NCI-H2171 (cell line): ENCODE measurements at regions not wholly inside any gene's neighbourhood (a gene's known extent, or its start where the extent isn't known, plus 50 kb on each side); places are given as distances from the start of the nearest gene placed in this dataset.
"Not testable (repeated sequence)": the region's sequence is repeated elsewhere in the genome, so short reads cannot be mapped to it uniquely, and the experiment has no call there.

ENCODE experiments used
- DNase-seq: peaks from one replicate; lab custom pipeline; 2025; lab: John Stamatoyannopoulos, UW

DNA sequence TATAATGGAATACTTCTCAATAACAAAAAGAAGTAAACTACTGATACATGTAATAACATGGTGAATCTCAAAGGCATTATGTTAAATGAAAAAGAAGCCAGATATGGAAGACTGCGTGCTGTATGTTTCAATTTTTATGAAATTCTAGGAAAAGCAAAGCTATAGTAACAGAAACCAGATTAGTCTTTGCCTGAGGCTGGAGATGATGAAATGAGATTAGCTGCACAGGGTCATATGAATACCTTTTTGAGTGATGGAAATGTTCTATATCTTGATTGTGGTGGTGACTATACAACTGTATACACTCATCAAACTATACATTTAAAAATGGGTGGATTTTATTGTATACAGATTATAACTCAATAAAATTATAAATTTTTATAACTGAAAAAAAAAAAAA, 113.5 kb downstream of the TMEM30B start:
- no peak for DNase-seq

DNA sequence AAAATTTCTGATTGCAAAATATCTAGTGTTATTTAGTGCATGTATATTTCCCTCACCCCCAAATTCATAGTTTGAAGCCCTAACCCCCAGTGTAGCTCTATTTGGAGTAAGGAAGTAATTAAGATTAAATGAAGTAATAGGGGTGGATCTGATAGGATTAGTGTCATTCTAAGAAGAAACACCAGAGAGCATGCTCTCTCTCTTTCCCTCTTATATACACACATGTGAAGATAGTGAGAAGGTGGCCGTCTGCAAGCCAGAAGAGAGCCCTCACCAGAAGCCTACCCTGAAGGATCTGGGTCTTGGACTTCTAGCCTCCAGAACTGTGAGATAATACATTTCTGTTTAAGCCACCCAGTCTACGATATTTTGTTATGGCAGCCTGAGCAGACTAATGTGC, 120.3 kb downstream of the TMEM30B start:
- DNase-seq, result no peak

DNA sequence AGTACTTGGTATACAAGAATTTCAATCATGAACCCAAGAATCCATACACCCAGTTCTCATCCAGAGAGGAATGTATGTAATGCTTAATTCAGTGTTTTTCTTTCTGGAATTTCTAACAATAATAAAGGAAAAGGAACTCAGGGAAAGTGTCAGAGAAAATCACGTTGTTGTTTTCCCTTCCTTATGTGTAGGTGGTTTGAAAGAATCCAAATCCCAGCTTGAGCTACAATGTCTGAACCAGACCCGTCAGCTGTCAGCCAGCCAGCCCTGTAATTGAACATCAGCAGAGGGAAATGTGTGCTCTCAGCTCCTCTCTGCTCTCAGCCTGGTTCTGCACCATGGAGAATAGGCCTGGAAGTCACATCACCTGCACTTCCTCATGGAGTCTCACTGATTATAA, 126.5 kb downstream of the TMEM30B start:
- DNase-seq, result no peak

DNA sequence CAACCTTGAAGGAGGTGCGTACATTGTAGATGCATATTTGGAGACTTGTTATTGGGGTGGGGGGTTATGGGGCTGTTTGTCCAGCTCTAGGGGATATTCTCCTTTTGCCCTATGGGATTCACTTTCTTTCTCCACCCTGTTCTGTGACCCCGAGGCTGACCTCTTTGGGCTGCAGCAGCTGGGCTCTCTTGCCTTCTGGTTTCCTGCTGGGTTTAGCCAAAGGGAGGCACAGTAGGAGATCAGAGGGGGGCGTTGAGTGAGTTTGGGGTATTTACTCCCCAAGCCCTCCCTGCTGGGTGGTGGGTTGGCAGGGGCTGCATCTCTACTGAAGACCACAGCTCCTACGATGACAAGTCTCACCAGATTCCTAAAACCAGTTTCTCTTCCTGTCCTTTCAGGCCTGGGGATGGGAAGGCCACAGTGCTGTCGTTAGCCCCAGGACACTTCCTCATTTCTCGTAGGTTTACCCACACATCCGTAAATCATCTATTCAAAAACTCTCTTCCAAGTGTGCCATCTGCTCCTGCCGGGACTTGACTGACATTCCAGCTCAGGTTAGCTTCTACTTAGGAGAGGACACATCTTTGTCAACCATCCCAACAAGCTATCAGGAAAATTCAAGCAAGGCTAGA, 127.1 kb downstream of the TMEM30B start:
- DNase-seq, result no peak

DNA sequence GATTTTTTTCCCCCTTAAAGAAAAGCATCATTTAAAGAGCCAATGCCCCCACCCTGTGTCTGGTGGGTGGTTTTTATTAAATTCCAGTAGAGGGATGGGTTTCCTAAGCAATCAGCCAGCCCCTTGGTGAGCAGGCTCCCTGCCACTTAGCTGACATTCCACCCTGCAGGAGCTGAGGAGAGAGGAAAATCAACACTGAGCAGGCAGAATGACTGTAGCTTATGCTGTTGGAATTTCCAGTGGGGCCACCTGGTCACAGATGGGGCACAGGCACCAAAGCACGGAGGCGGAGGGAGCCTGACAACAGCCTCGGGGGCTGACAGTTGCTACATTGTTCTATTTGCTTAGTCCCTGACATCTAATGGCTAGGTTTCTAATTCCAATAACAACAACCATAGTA, 127.7 kb downstream of the TMEM30B start:
- peak; percentile 83 for DNase-seq

DNA sequence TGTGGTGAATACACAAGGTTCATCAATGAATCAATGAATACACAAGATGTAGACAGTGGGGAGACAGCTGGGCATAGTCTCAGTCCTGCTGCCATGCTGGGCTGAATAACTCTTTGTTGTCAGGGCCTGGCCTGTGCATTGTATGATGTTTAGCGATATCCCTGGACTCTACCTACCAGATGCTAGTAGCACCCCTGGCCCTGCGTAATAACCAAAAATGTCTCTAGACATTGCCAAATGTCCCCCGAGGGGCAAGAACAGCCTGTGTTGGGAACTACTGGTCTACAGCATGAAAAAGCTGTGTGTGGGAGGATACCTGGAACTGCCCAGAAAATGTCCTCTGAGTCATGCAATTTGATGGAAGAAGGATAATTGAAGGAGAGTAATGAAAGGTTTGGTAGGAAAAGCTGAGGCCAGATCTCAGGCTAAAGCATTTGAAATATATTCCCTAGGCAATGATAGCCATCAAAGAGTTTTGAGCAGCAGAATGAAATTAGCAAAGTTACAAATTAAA, 128.2 kb downstream of the TMEM30B start:
- no peak for DNase-seq

DNA sequence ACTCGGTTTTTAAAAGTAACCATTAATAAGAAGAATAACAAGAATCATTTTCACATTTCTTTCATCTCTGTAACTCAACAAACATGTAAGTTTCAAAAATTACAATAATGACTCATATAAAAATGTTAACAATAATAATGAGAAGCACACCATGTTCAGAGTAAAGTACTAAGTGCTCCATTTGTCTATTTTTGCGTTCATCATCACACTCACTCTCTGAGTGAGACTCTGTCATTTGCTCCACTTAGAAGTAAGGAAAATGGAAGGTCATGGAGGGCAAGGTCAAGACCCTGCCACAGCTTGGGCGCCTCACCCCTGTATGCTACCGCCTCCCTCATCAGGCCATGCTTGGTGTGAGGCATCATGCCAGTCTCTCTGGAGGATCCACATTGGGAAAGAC, 129.9 kb downstream of the TMEM30B start:
- DNase-seq, result no peak

DNA sequence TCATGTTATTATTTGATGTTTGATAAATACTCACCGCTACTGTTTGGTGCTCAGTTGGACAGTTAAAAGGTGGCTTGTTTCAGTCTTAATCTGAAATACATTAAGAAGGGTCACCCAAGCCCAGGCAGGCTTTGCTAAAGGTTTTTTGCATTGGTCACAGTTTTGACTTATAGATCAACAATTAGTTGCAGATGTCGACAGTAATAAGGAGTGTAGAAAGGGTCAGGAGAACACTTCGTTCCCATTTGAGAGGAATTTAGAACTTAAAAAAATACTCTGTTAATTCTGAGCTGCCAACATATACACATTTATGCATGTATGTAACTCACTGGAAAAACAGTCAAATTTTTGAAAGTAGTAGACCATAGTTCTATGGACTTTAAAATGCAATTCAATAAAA, 130.3 kb downstream of the TMEM30B start:
- no peak for DNase-seq

DNA sequence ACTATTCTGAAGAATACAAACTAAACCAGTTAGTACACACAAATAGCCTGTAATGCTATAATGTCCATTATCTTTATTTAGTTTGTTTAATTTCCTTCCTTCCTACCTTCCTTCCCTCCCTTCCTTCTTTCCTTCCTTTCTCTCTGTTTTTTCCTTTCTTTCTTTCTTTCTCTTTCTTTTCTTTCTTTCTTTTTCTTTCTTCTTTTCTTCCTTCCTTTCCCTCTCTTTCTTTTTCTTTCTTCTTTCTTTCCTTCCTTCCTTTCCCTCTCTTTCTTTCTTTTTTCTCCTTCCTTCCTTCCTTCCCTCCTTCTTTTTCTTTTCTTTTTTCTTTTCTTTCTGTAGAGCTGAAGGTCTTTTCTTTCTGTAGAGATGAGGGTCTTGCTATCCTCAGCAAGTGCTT, 131.2 kb downstream of the TMEM30B start:
- no peak for DNase-seq

DNA sequence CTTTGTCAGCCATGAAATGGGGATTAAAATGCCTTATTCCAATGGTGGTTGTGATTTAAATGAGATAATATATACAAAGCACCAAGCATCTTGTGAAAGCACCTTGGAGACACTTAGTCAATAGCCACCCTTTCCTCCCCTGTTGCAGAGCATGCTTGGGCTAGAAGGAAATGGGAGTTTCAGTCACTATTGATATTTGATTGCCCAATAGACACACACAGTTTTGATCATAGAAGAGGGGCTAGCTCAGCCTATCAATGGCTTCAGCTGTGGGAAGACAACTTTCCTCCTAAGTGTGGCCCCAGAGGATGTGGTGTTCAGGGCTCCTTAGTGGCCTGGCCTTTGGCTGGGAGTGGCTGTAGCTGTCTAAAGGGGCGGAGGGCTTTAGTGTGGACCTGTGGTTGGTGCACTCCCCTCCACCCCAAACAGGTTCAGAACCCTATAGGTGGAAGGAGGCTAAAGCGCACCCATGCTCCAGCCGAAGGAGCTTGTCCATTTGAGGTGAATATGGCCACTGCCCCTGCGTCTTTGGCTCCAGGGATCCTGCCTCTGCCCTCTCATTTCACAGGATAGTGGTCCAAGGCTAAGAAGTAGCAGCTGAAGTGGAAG, 132.3 kb downstream of the TMEM30B start:
- no peak for DNase-seq

DNA sequence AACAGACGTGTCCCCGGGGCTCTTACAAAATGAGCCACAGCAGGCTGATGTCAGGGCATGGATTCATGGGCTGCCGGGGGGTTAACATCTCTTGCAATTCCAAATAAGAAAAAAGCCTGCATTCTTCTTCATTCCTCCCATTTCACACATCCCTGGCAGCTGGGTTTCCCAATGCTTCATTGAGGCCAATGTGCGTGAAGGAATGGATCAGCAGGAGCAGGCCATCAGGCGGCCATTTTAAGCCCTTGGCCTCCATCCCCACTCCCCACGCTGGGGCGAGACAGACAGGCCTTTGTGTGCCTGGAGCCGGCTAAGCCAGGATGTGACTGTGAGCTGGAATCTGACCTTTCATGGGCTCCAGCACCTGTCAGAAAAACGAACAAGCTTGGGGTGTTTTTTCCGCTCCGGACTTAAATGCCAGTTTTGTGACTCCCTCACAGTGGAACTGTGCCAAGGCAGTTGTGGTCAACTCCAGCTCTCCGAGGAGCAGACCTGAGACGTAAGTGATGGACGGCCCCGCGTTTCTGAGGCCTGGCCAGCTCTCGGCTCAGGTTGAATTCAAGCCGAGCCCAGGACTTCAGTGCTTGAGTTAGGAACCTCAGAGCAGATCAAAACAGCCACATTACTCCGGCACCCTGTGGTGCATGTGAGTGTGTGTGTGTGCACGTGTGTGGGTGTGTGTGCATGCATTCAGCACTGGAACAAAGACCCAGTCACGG, 133.1 kb downstream of the TMEM30B start:
- no peak for DNase-seq

DNA sequence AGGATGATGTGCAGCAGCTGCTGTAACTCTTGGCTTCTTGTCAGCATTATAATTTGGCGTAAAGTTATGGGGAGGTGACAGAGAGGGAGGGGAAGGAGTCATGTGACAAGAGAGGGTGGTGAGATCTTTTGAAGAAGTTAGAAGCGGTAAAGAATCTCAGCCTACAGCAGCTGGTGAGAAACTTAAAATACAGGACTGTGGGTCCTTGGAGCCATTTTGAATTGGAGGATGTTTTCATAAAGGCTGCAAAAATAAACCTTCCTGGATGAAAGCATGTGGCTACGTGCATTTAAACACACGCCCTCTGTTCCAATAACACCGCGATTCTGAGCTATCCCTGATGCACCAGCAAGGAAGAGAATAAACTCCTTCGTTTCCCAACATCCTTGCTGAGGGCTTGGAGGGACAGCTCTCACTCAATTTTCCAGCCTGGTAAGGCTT, 133.7 kb downstream of the TMEM30B start:
- peak; percentile 12 for DNase-seq

DNA sequence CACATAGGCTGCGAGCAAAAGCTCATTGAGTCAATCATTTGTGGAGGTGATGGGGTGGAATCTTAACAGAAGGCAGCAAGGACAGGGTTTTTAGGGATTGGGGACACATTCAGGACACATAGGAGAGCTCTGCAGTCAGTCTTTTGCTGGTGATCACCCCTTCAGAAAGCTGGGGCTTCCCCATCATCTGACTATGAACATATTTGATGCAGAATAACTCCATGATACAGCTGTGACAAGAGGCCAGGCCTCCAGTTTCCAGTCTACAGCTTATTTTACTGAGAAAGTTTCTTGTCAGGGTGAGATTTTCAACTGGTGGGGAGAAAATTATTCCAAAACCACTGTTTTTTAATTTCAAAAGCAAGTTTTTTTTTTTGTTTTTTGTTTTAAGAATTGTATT, 134.2 kb downstream of the TMEM30B start:
- no peak for DNase-seq

DNA sequence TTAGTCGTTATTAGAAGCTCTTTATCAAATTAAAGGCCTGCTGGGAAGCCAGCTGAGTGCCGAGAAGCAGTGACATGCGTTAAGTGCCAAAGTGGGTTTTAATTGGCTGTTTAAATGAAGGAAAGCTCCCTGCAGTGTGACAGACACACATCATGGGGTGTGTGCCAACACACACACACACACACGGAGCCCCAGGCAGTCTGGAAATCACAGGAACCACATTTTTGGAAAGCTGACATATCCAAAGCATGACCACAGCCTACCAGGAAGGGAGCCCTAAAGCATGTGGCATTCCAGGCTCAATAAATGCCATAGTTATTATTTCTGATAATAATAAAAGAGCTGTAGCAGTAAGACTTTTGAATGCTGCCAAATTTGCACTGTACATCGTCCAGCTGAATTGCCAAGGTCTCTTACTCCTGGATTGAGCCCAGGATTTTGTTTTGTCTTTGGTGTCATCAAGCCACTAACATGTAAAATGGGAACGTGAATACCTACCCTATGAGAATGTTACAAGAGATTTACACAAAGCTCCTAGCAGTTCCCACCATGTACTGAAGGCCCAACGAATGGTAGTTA, 135.1 kb downstream of the TMEM30B start:
- DNase-seq, result no peak

DNA sequence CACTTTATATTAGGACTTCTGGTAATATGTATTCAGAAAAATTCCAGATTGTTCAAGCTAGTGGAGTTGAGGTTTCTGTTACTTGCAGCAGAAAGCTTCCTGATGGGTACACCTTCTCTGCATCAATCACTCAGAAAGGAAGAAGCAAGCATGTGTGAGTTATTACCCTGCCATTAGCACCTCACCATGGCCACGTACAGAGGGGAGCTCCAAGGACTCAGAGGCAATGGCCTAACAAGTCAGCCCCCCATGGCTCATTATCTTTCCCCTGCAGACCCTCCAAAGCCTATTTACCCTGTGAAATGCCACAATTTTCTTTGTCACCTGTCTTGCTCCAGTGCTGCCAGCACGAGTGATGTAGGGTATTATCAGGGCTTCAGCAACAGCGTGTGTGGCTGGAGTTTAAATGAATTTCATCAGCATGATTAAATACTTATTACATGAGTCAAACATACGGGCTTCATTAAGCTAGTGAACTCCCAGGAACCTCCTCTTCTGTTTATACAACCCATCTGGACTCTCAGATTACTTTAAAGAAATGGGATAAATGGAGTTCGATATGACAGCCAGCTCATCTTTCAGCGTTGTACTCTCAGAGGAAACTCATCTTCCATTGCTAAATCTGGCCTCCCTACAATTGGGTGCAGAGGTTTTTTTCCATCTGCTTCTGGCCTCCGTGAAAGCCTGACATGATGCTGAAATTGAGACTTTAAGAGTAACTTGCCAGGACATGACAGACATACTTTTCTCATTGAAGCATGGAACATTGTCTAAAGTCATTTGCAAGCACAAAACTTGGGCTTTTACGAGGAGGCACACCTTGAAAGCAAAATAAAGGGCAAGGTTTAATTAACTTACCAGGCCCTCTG, 135.9 kb downstream of the TMEM30B start:
- DNase-seq, result peak; percentile 96

DNA sequence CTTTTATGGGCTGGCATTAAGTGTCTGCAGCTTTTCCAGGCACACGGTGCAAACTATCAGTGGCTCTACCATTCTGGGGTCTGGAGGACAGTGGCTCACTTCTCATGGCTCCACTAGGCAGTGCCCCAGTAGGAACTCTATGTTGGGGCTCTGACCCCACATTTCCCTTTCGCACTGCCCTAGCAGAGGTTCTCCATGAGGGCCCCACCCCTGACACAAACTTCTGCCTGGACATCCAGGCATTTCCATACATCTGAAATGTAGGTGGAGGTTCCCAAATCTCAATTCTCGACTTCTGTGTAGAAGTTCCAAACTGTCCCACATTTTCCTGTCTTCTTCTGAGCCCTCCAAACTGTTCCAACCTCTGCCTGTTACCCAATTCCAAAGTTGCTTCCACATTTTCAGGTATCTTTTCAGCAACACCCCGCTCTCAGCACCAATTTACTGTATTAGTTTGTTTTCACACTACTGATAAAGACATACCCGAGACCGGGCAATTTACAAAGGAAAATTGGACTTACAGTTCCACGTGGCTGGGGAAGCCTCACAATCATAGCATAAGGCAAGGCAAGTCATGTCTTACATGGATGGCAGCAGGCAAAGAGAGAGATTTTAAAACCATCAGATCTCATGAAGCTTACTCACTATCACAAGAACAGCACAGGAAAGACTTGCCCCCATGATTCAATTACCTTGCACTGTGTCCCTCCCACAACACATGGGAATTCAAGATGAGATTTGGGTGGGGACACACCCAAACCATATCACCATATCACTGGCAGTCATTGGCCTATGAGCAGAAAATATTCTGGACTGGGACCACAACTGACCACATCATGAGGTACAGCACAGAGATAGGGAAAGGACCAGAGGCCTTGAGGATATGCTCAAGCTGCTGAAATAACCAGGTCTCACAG, 136.8 kb downstream of the TMEM30B start:
- not testable (repeated sequence) for DNase-seq

DNA sequence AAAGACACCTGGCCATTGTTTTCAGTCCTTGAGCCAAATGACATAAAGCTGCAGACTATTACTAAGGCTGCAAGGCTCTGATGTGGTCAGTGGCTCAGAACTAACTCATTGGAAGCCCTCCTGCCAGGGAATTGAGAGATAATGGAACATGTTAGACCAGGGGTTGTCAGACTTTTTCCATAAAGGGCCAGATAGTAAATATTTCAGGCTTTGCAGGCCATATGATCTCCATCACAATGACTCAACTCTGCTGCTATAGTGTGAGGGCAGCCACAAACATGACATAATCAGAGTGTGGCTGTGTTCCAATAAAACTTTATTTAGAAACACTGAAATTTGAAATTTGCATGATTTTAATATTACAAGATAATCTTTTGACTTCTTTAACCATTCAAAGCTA, 140.3 kb downstream of the TMEM30B start:
- no peak for DNase-seq

DNA sequence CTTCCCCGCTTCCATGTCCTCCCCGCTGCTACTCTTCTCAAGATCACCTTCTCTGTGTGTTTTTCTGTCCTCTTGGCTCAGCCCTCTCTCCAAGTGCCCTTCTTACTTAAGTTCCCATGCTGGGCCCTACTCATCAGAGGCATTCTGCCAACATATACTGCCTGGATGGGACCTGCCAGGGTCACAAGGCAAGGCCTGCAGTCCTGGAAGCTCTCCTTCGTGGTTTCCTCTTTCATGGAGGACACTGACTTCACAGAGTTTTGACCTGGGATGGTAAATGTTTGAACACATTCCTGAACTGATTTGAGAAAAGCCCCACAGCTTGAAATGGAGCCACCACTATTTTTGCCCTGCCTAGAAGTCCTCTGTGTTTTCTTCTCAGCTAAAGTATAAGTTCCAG, 140.9 kb downstream of the TMEM30B start:
- no peak for DNase-seq

DNA sequence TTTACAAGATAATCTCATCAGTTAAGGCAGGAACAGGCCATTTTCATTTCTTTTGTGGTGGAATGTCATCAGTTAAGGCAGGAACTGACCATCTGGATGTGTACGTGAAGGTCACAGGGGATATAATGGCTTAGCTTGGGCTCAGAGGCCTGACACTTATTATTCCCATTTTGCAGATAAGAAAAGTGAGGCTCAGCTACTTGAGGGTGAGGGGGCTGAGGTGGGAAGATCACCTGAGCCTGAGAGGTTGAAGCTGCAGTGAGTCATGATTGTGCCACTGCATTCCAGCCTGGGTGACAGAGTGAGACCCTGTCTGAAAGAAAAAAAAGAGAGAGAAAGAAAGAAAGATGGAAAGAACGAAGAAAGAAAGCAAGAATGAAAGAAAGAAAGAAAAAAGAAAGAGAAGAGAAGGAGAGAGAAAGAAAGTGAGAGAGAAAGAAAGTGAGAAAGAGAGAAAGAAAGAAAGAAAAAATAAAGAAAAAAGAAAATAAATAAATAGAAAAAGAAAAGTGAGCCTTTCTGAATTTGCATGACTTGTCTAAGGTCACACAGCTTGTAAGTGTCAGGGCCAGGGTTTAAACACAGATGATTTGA, 142.0 kb downstream of the TMEM30B start:
- DNase-seq, result no peak

DNA sequence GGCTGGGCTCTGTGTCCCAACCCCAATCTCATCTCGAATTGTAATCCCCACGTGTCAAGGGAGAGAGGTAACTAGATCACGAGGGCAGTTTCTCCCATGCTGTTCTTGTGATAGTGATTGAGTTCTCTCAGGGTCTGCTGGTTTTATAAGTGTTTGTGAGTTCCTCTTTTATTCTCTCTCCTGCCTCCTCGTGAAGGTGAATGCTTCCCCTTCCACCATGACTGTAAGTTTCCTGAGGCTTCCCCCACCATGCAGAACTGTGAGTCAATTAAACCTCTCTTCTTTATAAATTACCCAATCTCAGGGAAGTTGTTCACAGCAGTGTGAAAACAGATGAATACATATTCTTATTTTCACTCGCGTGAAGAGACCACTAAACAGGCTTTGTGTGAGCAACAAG, 148.2 kb downstream of the TMEM30B start:
- no peak for DNase-seq
